T-helper 1 cell treated with Interleukin-12 subunit alpha and Interleukin-12 subunit beta and Interleukin-4 antibody, amounts not matched to agents 30 μg/mL and 1 μg/mL, for 36 hours (primary cell): ENCODE measurements at regions not wholly inside any gene's neighbourhood (a gene's known extent, or its start where the extent isn't known, plus 50 kb on each side); places are given as distances from the start of the nearest gene placed in this dataset.
A peak's percentile ranks its signal among the peaks of the same experiment; 100 is the strongest.

Experiments used
- H3K27ac Mint-ChIP-seq: one replicate; pipeline ENCODE4 v1.8.0; 2021; ENCODE audit warnings: mild to moderate bottlenecking, mixed read lengths
- H3K27me3 Mint-ChIP-seq: one replicate; pipeline ENCODE4 v1.8.0; 2021; ENCODE audit warnings: low read depth, mixed read lengths
- H3K36me3 Mint-ChIP-seq: one replicate; pipeline ENCODE4 v1.8.0; 2021; ENCODE audit warnings: low read depth, mixed read lengths
- H3K4me1 Mint-ChIP-seq: one replicate; pipeline ENCODE4 v1.8.0; 2021; ENCODE audit warnings: low read depth, mixed read lengths
- H3K4me3 Mint-ChIP-seq: one replicate; pipeline ENCODE4 v1.8.0; 2021; ENCODE audit warnings: mild to moderate bottlenecking, moderate library complexity, mixed read lengths
- H3K9me3 Mint-ChIP-seq: one replicate; pipeline ENCODE4 v1.8.0; 2021; ENCODE audit warnings: mixed read lengths

GRCh38 chr16:72482695-72483094 lies 310.7 kb upstream of the PMFBP1 start:
- H3K4me1 Mint-ChIP-seq, result peaks cover 19% of the 10 kb centered on the region
- H3K4me3 Mint-ChIP-seq, result no peak overlapping the region
- H3K9me3 Mint-ChIP-seq, result no peaks in the 10 kb centered on the region
- no peaks in the 10 kb centered on the region for H3K27me3 Mint-ChIP-seq
- no peaks in the 10 kb centered on the region for H3K36me3 Mint-ChIP-seq
- peak overlapping the region; percentile 39 for H3K27ac Mint-ChIP-seq

GRCh38 chr16:72481419-72481818 lies 309.5 kb upstream of the PMFBP1 start:
- Mint-ChIP-seq H3K27me3 (no peaks in the 10 kb centered on the region), H3K27ac (no peak overlapping the region), H3K36me3 (no peaks in the 10 kb centered on the region), H3K4me1 (peaks cover 19% of the 10 kb centered on the region), H3K9me3 (no peaks in the 10 kb centered on the region), H3K4me3 (no peak overlapping the region)

- H3K27ac Mint-ChIP-seq, result no peak overlapping the region
- H3K4me1 Mint-ChIP-seq, result peaks cover 19% of the 10 kb centered on the region
- no peaks in the 10 kb centered on the region for H3K9me3 Mint-ChIP-seq
- H3K4me3 Mint-ChIP-seq, result no peak overlapping the region
- H3K27me3 Mint-ChIP-seq, result no peaks in the 10 kb centered on the region
- H3K36me3 Mint-ChIP-seq, result no peaks in the 10 kb centered on the region
These were observed 309.0 kb upstream of the PMFBP1 start for GRCh38 chr16:72480911-72481310.

GRCh38 chr16:72475688-72476087 lies 303.7 kb upstream of the PMFBP1 start:
- H3K4me1 Mint-ChIP-seq, result peaks cover 10% of the 10 kb centered on the region
- no peaks in the 10 kb centered on the region for H3K27me3 Mint-ChIP-seq
- no peaks in the 10 kb centered on the region for H3K9me3 Mint-ChIP-seq
- H3K36me3 Mint-ChIP-seq, result no peaks in the 10 kb centered on the region
- no peak overlapping the region for H3K27ac Mint-ChIP-seq
- no peak overlapping the region for H3K4me3 Mint-ChIP-seq

GRCh38 chr16:72474501-72475123 lies 302.7 kb upstream of the PMFBP1 start:
- no peak overlapping the region for H3K4me3 Mint-ChIP-seq
- H3K9me3 Mint-ChIP-seq, result no peaks in the 10 kb centered on the region
- H3K27ac Mint-ChIP-seq, result no peak overlapping the region

GRCh38 chr16:72473631-72474030 lies 301.7 kb upstream of the PMFBP1 start:
- Mint-ChIP-seq H3K9me3 (no peaks in the 10 kb centered on the region), H3K27me3 (no peaks in the 10 kb centered on the region), H3K4me3 (no peak overlapping the region)

More at GRCh38 chr16:72474501-72475123, 302.7 kb upstream of the PMFBP1 start:
- Mint-ChIP-seq H3K4me1 (peaks cover 8% of the 10 kb centered on the region), H3K36me3 (no peaks in the 10 kb centered on the region), H3K27me3 (no peaks in the 10 kb centered on the region)

GRCh38 chr16:72471317-72471924 lies 299.5 kb upstream of the PMFBP1 start:
- no peaks in the 10 kb centered on the region for H3K36me3 Mint-ChIP-seq
- H3K9me3 Mint-ChIP-seq, result no peaks in the 10 kb centered on the region
- H3K4me3 Mint-ChIP-seq, result no peak overlapping the region
- no peaks in the 10 kb centered on the region for H3K27me3 Mint-ChIP-seq
- no peak overlapping the region for H3K27ac Mint-ChIP-seq
- peaks cover 8% of the 10 kb centered on the region for H3K4me1 Mint-ChIP-seq

More at GRCh38 chr16:72473631-72474030, 301.7 kb upstream of the PMFBP1 start:
- H3K4me1 Mint-ChIP-seq, result peaks cover 8% of the 10 kb centered on the region
- H3K27ac Mint-ChIP-seq, result no peak overlapping the region
- no peaks in the 10 kb centered on the region for H3K36me3 Mint-ChIP-seq

- Mint-ChIP-seq H3K4me1 (peaks cover 8% of the 10 kb centered on the region), H3K36me3 (no peaks in the 10 kb centered on the region), H3K27ac (no peak overlapping the region), H3K9me3 (no peaks in the 10 kb centered on the region), H3K27me3 (no peaks in the 10 kb centered on the region), H3K4me3 (no peak overlapping the region)
These were observed 298.6 kb upstream of the PMFBP1 start for GRCh38 chr16:72470541-72470940.

GRCh38 chr16:72469932-72470331 lies 298.0 kb upstream of the PMFBP1 start:
- Mint-ChIP-seq H3K36me3 (no peaks in the 10 kb centered on the region), H3K9me3 (no peaks in the 10 kb centered on the region), H3K27ac (no peak overlapping the region), H3K27me3 (no peaks in the 10 kb centered on the region), H3K4me1 (peaks cover 7% of the 10 kb centered on the region), H3K4me3 (no peak overlapping the region)

- Mint-ChIP-seq H3K36me3 (no peaks in the 10 kb centered on the region), H3K9me3 (no peaks in the 10 kb centered on the region), H3K27me3 (no peaks in the 10 kb centered on the region), H3K4me1 (peaks cover 3% of the 10 kb centered on the region), H3K4me3 (no peak overlapping the region), H3K27ac (no peak overlapping the region)
These were observed 296.6 kb upstream of the PMFBP1 start for GRCh38 chr16:72468582-72468981.

GRCh38 chr16:72467157-72467759 lies 295.3 kb upstream of the PMFBP1 start:
- Mint-ChIP-seq H3K36me3 (no peaks in the 10 kb centered on the region), H3K27me3 (no peaks in the 10 kb centered on the region), H3K9me3 (no peaks in the 10 kb centered on the region), H3K27ac (no peak overlapping the region), H3K4me1 (peaks cover 3% of the 10 kb centered on the region), H3K4me3 (no peak overlapping the region)

- no peaks in the 10 kb centered on the region for H3K27me3 Mint-ChIP-seq
- H3K4me1 Mint-ChIP-seq, result peaks cover 3% of the 10 kb centered on the region
- no peak overlapping the region for H3K27ac Mint-ChIP-seq
- H3K9me3 Mint-ChIP-seq, result no peaks in the 10 kb centered on the region
- H3K4me3 Mint-ChIP-seq, result no peak overlapping the region
- no peaks in the 10 kb centered on the region for H3K36me3 Mint-ChIP-seq
These were observed 292.8 kb upstream of the PMFBP1 start for GRCh38 chr16:72464597-72465368.

- no peaks in the 10 kb centered on the region for H3K9me3 Mint-ChIP-seq
- no peak overlapping the region for H3K4me3 Mint-ChIP-seq
- H3K4me1 Mint-ChIP-seq, result peaks cover 3% of the 10 kb centered on the region
- H3K27me3 Mint-ChIP-seq, result no peaks in the 10 kb centered on the region
- H3K36me3 Mint-ChIP-seq, result no peaks in the 10 kb centered on the region
- no peak overlapping the region for H3K27ac Mint-ChIP-seq
These were observed 292.1 kb upstream of the PMFBP1 start for GRCh38 chr16:72464052-72464451.

GRCh38 chr16:72458035-72458434 lies 286.1 kb upstream of the PMFBP1 start:
- H3K9me3 Mint-ChIP-seq, result no peaks in the 10 kb centered on the region
- no peaks in the 10 kb centered on the region for H3K36me3 Mint-ChIP-seq
- no peaks in the 10 kb centered on the region for H3K4me1 Mint-ChIP-seq
- no peak overlapping the region for H3K27ac Mint-ChIP-seq
- no peak overlapping the region for H3K4me3 Mint-ChIP-seq
- H3K27me3 Mint-ChIP-seq, result no peaks in the 10 kb centered on the region
